HG03039 (cell line): ENCODE measurements at regions not wholly inside any gene's neighbourhood (a gene's known extent, or its start where the extent isn't known, plus 50 kb on each side); places are given as distances from the start of the nearest gene placed in this dataset.

Experiments
- ATAC-seq: cut with Tn5 transposase; IDR thresholded peaks from one replicate; pipeline ENCODE4 v1.9.1; 2021; ENCODE audit warnings: mild to moderate bottlenecking, moderate library complexity; ENCODE audit not compliant: unreplicated experiment

DNA sequence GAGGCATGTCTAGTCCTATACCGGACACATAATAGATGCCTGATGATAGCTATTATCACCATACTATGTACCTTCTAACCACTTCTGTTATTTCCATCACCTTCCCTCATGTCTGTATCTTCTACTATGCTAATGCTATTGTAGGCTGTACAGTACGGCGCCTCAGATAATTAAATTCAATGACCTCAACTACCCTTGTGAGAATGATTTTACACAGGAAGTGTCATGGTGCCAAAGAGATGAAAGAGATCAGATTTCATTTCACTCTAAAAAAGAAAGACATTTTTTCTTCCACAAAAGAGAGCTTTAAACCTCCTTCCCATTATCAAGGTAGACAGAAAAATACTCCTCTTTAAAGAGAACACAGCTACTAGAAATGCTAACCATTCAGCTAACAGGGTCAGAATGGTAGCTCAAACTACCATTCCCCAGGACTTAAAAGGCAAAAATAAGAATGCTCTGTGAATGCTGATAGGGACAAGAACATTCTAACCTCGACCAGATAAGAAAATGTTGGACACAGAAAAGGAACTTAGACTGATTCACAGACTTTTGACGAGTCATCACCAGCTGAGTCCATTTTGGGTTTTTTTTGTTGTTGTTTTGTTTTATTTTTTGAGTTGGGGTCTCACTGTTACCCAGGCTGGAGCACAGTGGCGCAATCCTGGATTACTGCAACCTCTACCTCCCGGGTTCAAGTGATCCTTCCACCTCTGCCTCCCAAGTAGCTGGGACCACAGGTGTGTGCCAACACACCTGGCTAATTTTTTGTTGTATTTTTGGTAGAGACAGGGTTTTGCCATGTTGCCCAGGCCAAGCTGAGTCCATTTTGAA, 99.2 kb upstream of the RAPGEF2 start:
- ATAC-seq, result no peak

DNA sequence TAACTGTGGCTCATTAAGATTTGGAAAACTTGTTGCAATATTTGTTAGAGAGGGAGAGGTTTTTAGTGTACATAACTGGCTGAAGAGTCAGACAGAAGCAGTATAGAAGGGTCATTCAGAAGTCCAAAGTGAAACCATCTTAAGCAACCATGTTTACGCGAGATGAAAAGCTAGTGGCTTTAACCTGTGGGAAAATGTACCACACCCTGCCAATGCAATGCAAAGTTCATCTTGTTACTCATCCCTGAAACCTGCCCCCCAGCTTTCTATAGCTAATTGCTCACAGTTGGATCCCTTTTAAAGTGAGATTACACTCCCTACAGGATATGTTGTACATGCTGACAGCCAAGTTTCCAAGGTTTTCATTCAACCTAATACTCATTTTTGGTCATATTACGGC, 96.7 kb upstream of the RAPGEF2 start:
- no peak for ATAC-seq

DNA sequence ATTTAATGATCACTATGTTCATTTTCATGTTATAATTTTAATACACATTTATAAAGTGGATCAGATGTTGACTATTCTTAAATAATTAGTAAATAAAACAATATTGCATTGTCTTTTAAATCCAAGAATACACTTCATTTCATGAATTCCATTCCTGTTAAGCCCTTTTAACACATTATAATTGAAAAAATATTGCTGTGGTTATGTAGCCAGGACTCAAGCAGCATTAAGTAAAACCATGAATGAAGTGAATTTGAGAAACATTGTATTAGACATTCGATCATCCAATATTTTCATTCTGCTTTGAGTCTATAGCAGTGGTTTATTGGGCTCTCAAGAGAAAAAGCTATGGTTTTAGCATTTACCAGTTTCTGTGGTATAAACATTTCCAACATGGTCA, 94.2 kb upstream of the RAPGEF2 start:
- ATAC-seq, result no peak

DNA sequence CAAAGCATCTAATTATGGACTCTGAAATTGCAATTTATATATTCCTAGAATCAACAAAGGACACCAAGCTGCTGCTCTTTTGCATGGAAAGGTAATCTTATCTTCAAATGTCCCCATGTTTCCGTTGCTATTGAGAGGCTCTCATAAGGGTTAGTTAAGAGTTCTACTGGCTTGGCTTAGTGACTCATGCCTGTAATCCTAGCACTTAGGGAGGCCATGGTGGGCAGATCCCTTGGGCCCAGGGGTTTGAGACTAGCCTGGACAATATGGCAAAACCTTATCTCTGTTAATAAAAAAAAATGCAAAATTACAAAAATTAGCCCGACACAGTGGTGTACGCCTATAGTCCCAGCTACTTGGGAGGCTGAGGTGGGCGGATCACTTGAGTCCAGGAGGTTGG, 93.4 kb upstream of the RAPGEF2 start:
- ATAC-seq, result no peak

DNA sequence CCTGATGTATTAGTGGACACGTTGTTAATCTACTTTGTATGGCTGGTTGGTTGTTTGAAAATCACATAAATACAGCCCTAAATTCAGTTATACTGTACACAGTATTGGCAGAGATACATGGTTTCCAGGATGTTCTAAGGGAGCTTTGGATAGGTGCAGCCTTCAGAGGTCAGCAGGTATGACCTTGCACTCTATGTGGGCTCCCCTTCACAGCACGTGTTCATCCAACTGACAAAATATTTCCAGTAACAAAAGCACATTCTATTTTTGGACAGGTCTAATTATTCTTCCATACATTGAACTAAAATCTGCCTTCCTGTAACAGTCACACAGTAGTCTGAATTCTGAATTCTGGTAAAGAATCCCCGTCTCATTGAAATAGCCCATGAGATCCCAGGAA, 92.8 kb upstream of the RAPGEF2 start:
- no peak for ATAC-seq

DNA sequence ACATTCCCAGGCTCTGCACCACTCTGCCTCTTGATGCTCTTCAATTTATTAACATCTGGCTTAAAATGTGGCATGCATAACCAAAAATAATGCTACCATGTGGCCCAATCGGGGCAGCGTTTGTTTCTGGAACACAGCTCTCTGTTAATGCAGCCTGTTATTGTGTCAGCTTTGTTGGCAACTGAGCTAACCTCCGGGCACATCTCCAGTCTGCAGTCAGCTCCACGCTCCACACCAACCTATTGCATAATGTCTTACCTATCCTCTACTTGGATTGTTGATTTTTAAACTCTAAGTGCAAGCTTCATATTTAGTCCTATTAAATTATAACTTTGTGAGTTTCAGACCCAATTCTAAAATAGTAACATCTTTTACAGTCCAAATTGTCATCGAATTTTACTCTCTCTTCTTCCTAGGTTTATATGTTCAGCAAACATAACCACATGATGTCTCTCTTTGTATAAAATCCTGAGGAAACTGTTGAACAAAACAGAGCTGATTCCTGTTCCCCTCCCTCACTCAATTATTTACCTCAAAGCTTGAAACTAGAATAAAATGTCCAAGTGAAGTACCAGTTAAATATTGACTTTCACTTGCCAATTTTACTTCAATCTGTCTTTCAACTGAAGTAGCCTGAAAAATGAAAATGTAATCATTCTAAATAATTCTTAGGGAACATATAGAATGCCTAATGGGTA, 92.2 kb upstream of the RAPGEF2 start:
- no peak for ATAC-seq

DNA sequence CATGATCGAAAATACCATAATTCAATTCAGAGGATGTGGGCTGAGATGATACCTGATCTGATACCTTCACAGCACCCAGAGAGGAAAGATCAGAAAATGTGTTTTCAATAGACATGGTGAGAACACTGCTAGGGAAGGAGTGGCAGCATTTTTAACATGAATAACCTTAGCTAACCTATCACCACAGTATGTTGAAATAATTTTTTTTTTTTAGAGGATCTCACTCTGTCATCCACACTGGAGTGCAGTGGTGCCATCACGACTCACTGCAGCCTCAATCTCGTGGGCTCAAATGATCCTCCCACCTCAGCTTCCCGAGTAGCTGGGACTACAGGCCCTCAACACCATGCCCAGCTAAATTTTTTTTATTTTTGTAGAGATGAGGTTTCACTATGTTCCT, 90.5 kb upstream of the RAPGEF2 start:
- ATAC-seq, result no peak

DNA sequence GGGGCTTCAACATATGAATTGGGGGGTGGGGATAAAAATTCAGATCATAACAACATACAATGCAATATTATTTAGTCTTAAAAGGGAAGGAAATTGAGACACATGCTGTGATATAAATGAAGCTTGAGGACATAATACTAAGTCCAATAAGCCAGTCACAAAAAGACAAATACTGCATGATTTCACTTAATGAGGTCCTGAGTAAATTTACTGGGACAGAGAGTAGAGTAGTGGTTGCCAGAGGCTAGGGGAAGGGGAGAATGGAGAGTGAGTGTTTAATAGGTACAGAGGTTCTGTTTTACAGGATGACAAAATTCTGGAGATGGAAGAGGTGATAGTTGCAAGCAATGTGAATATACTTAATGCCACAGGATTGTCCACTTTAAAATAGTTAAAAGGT, 89.2 kb upstream of the RAPGEF2 start:
- no peak for ATAC-seq

DNA sequence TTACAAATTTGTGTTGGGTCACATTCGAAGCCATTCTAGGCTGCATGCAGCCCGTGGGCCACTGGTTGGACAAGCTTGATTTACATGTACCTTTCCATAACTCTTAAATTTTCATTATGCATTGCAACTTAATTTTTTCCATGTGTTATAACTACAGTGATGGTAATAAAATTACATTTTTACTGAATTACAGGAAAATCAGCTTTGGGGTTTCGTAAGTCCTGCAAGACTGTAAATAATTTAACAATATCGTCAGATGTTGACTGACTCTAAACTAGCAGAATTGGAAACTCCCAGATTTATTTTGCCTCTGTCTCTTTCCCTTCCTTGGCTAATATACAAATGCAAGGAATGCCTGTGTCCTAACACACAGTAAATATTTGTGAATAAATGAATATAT, 88.0 kb upstream of the RAPGEF2 start:
- ATAC-seq, result no peak

DNA sequence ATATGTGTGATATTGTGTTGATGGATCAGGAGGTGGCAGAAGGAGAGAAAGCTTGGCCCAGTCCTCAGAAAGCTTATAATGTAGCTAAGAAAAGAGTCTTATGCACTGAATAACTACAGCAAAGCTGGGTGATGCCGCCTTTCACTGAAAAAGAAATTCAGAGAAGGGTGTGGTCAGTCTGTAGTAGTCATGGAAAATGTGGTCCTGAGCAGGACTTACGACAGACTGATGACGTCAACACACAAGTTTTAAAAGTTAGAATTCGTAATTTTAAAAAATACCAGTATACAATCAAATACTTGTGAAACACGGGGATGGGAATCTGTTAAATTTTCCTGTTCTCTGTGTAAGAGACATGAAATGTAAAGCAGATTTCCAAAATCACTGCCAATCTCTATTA, 87.0 kb upstream of the RAPGEF2 start:
- ATAC-seq, result no peak

DNA sequence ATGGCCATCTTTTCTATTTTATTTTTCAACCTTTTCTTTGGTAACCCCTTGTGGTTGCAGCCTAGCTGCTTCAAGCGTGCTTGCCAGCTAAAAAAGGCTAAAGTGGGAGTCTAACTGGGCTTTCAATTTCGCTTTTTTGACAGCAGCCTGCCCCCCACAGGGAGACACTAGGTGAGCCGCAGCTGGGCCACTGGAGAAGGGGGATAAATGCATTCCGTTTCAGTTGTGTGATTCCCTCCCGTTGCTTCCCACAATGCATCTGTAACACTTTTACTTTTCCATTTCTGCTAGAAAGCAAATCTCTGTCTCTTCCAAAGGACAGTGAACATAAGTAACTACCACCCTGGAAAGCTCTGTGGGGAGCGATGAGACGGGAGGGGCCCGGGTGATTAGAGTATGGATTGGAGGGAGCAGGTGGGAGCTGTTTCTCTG, 86.3 kb upstream of the RAPGEF2 start:
- ATAC-seq, result peak; percentile 46

DNA sequence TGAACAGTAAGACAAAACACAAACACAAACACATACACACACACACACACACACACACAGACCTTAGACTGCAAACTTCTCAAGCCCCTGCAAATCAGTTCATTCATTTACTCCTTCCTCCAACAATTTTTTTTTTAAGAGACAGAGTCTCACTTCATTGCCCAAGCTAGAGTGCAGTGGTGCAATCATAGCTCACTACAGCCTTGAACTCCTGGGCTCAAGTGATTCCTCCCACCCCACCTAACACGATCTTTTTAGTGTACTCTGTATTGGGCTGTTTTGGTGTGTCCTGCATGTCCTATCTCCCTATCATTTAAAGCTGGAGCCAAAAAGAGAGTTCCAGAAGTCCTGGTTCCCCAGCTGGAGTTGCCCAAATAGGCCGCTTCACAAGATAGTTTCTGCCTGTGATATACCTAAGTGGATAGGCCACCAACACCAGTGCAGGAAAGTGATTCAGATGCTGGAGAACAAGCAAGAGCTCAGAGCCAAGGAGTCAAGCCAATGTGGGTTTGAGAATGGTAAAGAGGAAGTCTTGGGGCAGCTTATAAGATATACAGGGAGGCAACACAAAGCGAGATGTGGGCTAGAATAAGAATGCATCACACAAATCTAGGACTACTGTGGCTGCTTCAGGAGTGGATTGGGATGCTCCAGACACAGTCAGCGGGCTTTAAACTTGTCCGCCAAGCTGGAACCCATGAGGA, 85.4 kb upstream of the RAPGEF2 start:
- ATAC-seq, result peak; percentile 27

DNA sequence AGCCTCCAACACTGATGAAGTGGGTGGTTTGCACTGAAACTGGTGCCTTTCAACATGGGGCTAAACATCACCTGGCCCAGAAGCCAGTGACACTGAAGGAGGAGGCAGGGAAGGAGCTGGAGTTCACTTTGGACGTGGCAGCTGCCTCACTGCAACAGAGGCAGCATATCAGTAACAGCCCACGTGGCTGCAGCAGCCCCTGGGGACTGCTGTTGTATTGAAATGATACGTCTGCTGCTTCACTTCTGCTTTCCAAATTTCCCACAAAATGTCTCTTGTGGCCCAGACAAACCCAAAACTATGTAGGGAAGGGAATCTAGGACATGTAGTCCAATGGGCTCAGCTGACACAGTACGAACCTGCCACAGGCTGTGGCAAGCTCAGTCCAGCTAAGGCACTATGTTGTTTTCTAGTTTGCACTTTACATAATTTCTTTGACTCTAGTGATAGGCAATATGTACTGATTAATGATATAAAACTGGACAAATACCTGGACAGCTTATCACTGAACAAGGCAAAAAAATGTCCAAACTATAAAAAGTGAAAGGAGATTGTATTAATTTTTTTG, 84.7 kb upstream of the RAPGEF2 start:
- peak; percentile 93 for ATAC-seq

DNA sequence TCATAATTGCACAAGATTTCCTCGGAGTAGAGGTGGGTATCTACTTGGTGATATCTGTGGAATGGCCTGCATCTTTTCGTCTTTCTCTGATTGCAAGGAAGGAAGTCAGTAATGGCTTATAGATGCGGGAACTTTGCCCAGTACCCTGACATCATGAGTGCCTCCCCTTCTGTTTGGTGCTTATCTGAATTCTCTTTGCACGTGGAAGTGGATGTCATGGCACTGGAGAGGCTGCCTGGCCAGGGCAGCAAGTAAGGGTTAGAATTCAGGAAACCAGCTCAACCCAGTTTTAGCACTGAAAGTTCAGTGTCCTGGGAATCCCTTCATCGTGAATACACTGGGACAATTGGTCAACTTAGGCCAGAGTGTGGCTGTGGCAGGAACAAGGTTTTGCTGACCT, 83.5 kb upstream of the RAPGEF2 start:
- ATAC-seq, result no peak

DNA sequence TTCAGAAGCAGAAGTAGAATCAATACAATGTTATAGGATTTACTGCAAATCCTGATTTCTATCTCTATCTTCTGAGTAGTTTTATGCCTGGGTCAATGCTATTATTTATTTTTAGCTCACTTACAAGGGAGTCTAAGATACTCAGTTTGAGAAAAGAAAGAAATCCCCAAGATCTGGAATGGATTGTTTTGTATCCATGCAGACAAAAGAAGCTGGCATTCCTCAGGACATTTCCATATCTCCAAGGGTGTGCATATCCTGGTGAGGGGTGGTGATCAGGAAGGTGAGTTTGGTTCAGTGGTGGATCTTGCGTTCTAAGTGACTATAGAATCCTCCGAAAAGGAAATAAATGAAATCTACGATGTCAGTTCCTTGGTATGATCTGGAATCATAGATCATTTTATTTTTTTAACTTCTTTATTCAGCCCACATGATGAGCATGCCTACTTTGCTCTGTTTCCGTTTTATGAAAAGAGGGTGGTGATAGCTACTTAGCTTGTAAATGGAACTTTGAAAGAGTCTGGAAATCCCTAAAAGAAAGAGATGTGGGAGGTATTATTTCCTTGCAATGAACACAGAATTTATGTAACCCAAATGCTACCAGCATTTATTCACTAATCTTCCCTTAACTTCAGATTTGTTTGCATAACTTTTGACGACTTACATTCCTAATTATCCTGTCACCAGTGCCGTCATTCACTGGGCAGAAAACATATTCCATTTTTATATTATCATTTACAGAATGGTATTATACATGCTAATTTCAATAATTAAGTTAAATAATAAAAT, 81.1 kb upstream of the RAPGEF2 start:
- no peak for ATAC-seq

DNA sequence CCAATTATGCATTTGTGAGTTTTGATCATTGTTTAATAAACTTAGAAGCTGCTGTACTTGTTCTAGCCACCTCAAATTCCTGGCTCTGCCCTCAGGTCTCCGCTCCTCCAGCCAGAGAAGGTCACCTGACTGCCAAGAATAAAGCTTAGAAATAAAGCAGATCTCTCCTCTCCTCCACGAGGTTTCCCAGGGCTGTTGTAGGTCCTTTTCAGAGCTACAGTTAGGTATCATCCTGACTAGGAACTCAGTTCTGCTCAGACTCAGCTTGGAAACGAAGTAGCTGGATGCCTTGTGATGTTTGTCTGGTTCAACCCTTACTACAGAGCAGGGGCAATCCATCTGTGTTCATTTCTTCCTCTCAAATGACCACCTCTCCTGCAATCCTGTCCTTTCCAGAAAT, 79.1 kb upstream of the RAPGEF2 start:
- no peak for ATAC-seq

DNA sequence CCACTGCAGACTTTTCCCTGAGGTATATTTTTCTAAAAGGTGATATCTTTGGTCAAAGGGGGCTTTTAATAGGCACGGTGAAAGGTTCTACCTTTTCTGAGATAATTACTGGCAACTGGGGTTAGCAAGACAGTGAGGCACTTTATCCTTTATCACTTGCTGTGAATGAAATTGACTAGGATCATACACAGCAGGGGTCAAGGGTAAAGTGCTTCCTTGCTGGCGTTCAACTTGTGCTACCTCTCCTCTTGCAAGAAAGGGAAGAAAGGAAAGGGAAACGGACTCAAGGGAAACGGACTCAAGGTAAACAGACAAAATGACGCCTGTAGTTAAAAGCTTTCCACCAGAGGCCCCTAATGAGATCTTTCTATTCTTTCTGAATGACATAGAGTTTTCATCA, 78.6 kb upstream of the RAPGEF2 start:
- ATAC-seq, result no peak

DNA sequence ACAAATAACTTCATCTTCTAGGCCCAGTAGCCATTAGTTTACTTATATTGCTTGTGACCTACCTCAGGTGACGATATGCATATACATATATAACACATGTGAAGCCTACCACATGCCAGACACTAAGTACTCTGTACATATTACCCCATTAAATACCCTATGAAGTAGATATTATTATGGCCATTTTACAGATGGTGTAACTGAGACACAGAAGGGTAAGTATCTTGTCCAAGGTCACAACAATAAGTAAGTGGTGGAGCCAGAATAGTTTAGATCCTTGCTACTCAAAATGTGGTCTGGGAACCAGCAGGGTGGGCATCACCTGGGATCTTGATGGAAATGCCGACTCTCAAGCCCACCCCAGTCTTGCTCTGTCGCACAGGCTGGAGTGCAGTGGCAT, 78.1 kb upstream of the RAPGEF2 start:
- no peak for ATAC-seq

DNA sequence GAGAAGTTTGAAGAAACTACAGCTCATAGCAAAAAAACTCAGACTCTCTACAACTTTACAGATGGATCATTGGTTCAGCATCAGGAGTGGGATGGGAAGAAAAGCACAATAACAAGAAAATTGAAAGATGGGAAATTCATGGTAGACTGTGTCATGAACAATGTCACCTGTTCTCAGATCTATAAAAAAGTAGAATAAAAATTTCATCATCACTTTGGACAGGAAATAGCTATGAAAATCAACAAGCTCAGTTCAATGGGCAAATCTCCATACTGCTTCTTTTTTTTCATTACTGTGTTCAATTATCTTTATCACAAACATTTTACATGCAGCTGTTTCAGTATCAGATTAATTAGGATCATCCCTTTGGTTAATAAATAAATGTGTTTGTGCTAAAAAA, 76.5 kb upstream of the RAPGEF2 start:
- no peak for ATAC-seq

DNA sequence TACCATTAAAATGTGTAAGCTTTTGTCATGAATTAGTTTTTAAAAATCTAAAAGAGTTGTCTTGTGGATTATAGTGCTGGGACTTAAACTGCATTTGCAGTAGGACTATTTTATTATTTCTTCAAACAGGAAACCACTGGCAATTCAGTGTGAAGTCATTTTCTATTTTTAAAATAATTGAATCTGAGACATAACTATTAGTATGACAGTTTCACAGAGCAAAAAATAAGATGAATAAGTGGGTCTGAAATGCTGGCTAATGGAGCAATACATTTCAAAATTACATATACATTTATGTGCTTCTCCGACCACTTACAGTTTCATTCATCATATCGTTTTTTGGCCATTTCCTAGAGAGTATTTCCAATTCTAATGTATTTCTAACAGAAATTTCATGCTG, 75.3 kb upstream of the RAPGEF2 start:
- ATAC-seq, result no peak

DNA sequence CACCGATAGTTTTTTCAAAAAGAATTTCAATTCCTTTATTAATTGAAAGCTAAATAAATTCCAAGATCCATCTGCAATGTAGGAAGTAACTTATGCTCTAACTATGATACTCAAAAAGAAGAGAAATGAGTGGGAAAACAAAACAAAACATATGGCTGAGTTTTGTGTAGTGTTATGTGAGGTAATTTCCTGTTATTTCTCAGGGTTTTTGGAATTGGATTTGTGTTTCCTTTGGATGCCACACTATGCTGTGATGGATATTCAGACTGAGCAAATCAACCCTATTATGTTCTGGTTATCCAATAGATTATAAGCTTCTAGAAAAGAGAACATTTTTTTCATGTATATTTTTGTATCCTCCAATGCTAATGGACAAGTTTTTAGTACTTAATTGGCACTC, 73.4 kb upstream of the RAPGEF2 start:
- ATAC-seq, result no peak
